Heart right ventricle (tissue), 16 donors: ENCODE measurements at regions not wholly inside any gene's neighbourhood (a gene's known extent, or its start where the extent isn't known, plus 50 kb on each side); places are given as distances from the start of the nearest gene placed in this dataset.

ENCODE experiments used
- ATAC-seq, 8 donors: fragments of 200-7000 bp; cut with Tn5 transposase; one replicate each; pipeline ENCODE4 v1.9.1; 2020; ENCODE audit warnings: mild to moderate bottlenecking in 8 of 8, moderate library complexity in 8 of 8, moderate number of reproducible peaks in 1 of 8
- DNase-seq, 2 donors: peaks; one replicate each; pipeline ENCODE4 v3.0.0-alpha.2; 2020
- H3K27ac ChIP-seq, 10 donors: fragments of 200-600 bp; sonication (generic) in 2 of 10; one replicate each; pipeline versions ENCODE4 v1.5.0 to v1.8.0; 2020 to 2022; ENCODE audit warnings: mild to moderate bottlenecking in 3 of 10
- H3K27me3 ChIP-seq, 7 donors: fragments of 200-600 bp; one replicate each; pipeline ENCODE4 v1.8.0; 2021 to 2022; ENCODE audit warnings: mild to moderate bottlenecking in 2 of 7
- H3K36me3 ChIP-seq, 9 donors: fragments of 200-600 bp; sonication (generic) in 1 of 9; one replicate each; pipeline versions ENCODE4 v1.5.0 to v1.8.0; 2020 to 2022; ENCODE audit warnings: mild to moderate bottlenecking in 2 of 9
- H3K4me1 ChIP-seq, 9 donors: fragments of 200-600 bp; sonication (generic) in 1 of 9; one replicate each; pipeline versions ENCODE4 v1.5.0 to v1.8.0; 2020 to 2022; ENCODE audit warnings: mild to moderate bottlenecking in 4 of 9
- H3K4me3 ChIP-seq, 10 donors: fragments of 200-600 bp; sonication (generic) in 2 of 10; one replicate each; pipeline versions ENCODE4 v1.5.0 to v1.8.0; 2020 to 2022; ENCODE audit warnings: mild to moderate bottlenecking in 7 of 10, moderate library complexity in 2 of 10
- H3K9me3 ChIP-seq, 11 donors: fragments of 200-600 bp in 10 of 11; sonication (generic) in 2 of 11; one replicate each; pipeline versions ENCODE4 v1.5.0 to v1.8.0; 2013 to 2022; ENCODE audit warnings: mild to moderate bottlenecking in 2 of 11, control low read depth in 1 of 11, moderate library complexity in 1 of 11
- WGBS, 2 donors: extraction: QIAGEN DNeasy Blood & Tissue Kit; methylation state at CpG; one replicate each; pipeline ENCODE4 v1.1.7; 2013; ENCODE audit warnings: inconsistent platforms in 1 of 2; 5-methylcytosine and 5-hydroxymethylcytosine counted together
- intact Hi-C, 10 donors: fragments of 100-400 bp; cut with DNase I; formaldehyde crosslinking; loops; one replicate each; pipeline versions ENCODE4 v1.11.1 to v1.14.2; 2022
- TF ChIP-seq, protein P1 (sequence below), 9 donors: fragments of 200-600 bp; sonication (generic) in 2 of 9; IDR thresholded peaks; one replicate each; pipeline versions ENCODE4 v1.5.0 to v1.8.0; 2021 to 2022; ENCODE audit warnings: antibody characterized with exemption in 9 of 9, mild to moderate bottlenecking in 5 of 9, moderate library complexity in 1 of 9
- donor health status: Arrhythmogenic right ventricular cardiomyopathy.
- donor health status: ischemic (EF 13 %, LVEDD 7.1; RV severe dilation, severe dysfunction).
- donor health status: healthy with polysubstance abuse.
- donor health status: DM: no; HTN: yes; CAD: no.
- donor health status: DM: no; HTN: no; CAD: no.
- donor health status: ischemic (EF 25% LVEDD 6.9; RV normal size, moderate dysfunction).
- donor health status: ischemic (EF 25% LVEDD 5.7; RV mildly dilated, moderate dysfunction).
- donor health status: healthy.
- donor health status: DM: yes; HTN: yes; CAD: no.
- donor health status: Ischemic cardiomyopathy.
- donor health status: ischemic (EF 35%, LVEDD 5.7; RV mildly dilated, moderate dysfunction).
- donor health status: nonischemic (EF 11% LVEDD 7.7; RV severe dilation, severe dysfunction).
- donor health status: DM: yes; HTN: yes; CAD: no.
- donor health status: PGD.
- donor health status: ischemic (EF 29% LVEDD 5.4; RV normal size, mild dysfunction).
- donor health status: nonischemic (EF 23%, LVEDD 6.1; RV moderate dilation, normal function).

DNA sequence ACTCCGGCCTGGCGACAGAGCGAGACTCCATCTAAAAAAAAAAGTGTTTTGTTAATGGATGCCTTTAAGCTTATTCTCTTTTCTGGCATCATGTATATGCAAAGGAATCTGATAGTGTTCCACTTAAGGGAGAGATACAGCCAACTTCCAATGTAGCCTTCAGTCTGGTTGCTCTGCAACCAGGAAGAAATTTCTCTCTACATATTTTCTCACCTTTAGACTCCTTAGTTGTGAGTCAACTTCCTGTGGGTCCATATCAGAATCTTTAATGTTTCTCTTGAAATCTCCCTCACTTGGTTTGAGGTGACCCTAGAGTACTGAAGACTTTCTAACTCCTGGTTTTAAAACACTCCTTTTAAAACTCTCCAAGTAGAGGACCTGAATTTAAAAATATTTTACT is 340.4 kb downstream of the SLC6A15 start:
- 63% methylated on average over 3 of the region's 3 CpGs for WGBS, 2 donors
- Histone ChIP-seq H3K27me3 (no peaks in the 10 kb centered on the region), H3K27ac (no peak overlapping the region), H3K4me1 (no peaks in the 10 kb centered on the region), H3K36me3 (no peaks in the 10 kb centered on the region), H3K9me3 (peaks cover 0 to 26% (median 0%) of the 10 kb centered on the region in 11 donors), H3K4me3 (no peak overlapping the region)
- DNase-seq = no peak
- TF ChIP-seq, protein P1, sequence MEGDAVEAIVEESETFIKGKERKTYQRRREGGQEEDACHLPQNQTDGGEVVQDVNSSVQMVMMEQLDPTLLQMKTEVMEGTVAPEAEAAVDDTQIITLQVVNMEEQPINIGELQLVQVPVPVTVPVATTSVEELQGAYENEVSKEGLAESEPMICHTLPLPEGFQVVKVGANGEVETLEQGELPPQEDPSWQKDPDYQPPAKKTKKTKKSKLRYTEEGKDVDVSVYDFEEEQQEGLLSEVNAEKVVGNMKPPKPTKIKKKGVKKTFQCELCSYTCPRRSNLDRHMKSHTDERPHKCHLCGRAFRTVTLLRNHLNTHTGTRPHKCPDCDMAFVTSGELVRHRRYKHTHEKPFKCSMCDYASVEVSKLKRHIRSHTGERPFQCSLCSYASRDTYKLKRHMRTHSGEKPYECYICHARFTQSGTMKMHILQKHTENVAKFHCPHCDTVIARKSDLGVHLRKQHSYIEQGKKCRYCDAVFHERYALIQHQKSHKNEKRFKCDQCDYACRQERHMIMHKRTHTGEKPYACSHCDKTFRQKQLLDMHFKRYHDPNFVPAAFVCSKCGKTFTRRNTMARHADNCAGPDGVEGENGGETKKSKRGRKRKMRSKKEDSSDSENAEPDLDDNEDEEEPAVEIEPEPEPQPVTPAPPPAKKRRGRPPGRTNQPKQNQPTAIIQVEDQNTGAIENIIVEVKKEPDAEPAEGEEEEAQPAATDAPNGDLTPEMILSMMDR (IDR thresholded peaks at IDR 0.05) = no peak
- no peak for ATAC-seq
- intact Hi-C loops = no loop called here

GRCh38 chr12:84562331-84562730 is 350.3 kb downstream of the SLC6A15 start:
- peak overlapping the region in 1 of 10 donors; percentile 25 for H3K27ac ChIP-seq
- no peaks in the 10 kb centered on the region for H3K36me3 ChIP-seq
- H3K9me3 ChIP-seq = peaks cover 0 to 17% (median 3%) of the 10 kb centered on the region in 11 donors
- no peaks in the 10 kb centered on the region for H3K27me3 ChIP-seq
- 52 to 67% methylated on average over 3 of the region's 3 CpGs for WGBS, 2 donors
- TF ChIP-seq, protein P1 (IDR thresholded peaks at IDR 0.05) = no peak
- intact Hi-C loops = no loop called here
- no peak for ATAC-seq
- DNase-seq = no peak
- no peaks in the 10 kb centered on the region for H3K4me1 ChIP-seq
- no peak overlapping the region for H3K4me3 ChIP-seq

DNA sequence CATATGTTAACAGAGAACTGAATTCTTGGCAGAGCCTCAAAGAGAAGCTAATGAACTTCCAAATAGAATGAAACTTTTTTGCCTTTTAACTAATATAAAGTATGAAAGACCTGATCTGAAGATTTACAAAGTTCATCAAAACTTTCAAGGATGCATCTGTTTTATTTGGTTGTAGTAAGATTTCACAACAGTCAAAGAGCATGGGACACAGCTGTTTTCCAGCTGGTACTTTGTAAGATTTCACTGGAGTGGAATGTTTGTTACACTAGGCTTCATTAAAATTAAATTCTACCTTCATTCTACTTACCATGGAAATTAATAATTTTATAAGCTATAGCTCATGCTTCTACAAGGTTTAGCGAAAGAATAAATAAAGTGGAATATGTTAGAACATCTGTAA is 351.2 kb downstream of the SLC6A15 start:
- DNase-seq = no peak

DNA sequence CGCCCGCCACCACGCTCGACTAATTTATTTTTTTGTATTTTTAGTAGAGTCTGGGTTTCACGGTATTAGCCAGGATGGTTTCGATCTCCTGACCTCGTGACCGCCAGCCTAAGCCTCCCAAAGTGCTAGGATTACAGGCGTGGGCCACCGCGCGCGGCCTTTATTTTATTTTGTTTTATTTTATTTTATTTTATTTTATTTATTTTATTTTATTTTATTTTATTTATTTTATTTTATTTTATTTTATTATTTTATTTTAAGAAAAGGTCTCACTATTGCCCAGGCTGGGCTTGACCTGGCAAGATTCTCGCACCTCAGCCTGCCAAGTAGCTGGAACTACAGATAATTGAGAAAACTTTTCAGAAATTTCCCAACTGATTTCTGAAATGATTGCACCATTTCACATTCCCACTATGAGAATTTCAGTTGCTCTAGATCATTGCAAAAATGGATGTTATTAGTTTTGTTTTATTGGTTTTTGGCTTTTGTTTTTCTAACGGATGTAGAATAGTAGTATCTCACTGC is 358.3 kb downstream of the SLC6A15 start:
- Histone ChIP-seq H3K4me3 (no peak overlapping the region), H3K27me3 (no peaks in the 10 kb centered on the region), H3K9me3 (no peaks in the 10 kb centered on the region), H3K4me1 (no peaks in the 10 kb centered on the region), H3K27ac (no peak overlapping the region), H3K36me3 (no peaks in the 10 kb centered on the region)
- TF ChIP-seq, protein P1 (IDR thresholded peaks at IDR 0.05) = no peak
- intact Hi-C loops = no loop called here
- DNase-seq (no peak), ATAC-seq (no peak)
- 93 to 96% methylated on average over 15 of the region's 15 CpGs for WGBS, 2 donors

More for the DNA sequence above, 351.2 kb downstream of the SLC6A15 start:
- peak in 4 of 8 donors; percentile 31 to 80 (median 53) for ATAC-seq
- Histone ChIP-seq H3K27ac (peak overlapping the region in 1 of 10 donors; percentile 25), H3K27me3 (no peaks in the 10 kb centered on the region), H3K36me3 (no peaks in the 10 kb centered on the region), H3K4me1 (no peaks in the 10 kb centered on the region), H3K4me3 (no peak overlapping the region), H3K9me3 (peaks cover 0 to 10% (median 0%) of the 10 kb centered on the region in 11 donors)
- WGBS, 2 donors = 80 to 91% methylated on average over 1 of the region's 1 CpG
- TF ChIP-seq, protein P1 (IDR thresholded peaks at IDR 0.05) = no peak
- intact Hi-C loops = no loop called here
